ENCODE measurements at regions not wholly inside any gene's neighbourhood (a gene's known extent, or its start where the extent isn't known, plus 50 kb on each side); places are given as distances from the start of the nearest gene placed in this dataset.

DNA sequence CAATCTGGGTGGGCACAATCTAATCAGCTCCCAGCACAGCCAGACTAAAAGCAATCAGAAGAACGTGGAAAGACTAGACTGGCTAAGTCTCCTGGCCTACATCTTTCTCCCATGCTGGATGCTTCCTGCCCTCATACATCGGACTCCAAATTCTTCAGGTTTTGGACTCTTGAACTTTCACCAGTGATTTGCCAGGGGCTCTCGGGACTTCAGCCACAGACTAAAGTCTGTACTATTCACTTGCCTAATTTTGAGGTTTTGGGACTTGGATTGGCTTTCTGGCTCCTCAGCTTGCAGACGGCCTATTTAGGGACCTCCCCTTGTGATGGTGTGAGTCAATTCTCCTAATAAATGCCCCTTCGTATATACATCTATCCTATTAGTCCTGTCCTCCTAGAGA lies 66.6 kb upstream of the SOX21 start:
- in situ Hi-C loops (cut with HindIII; ENCODE audit: low pct_unique_long_range_greater_than_20kb, low sequenced_read_pairs), result no loop called here
- DNase-seq (ENCODE audit: low read depth, low spot score), result no peak

DNA sequence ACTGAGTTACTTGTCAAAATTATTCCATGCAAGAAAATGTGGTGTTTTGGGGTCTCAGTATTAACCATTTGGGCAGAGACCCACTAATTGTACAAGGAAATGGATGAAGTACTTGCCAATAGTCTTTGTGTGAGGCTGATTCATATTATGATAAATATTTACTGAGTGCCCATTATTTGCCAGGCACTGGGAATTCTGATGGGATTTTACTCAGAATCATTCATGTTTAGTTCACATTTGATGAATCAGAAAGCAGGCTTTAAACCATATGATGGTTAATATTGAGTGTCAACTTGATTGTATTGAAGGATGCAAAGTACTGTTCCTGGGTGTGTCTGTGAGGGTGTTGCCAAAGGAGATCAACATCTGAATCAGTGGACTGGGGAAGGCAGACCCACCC lies 66.2 kb upstream of the SOX21 start:
- in situ Hi-C loops (cut with HindIII; ENCODE audit: low pct_unique_long_range_greater_than_20kb, low sequenced_read_pairs), result no loop called here
- DNase-seq (ENCODE audit: low read depth, low spot score), result no peak

DNA sequence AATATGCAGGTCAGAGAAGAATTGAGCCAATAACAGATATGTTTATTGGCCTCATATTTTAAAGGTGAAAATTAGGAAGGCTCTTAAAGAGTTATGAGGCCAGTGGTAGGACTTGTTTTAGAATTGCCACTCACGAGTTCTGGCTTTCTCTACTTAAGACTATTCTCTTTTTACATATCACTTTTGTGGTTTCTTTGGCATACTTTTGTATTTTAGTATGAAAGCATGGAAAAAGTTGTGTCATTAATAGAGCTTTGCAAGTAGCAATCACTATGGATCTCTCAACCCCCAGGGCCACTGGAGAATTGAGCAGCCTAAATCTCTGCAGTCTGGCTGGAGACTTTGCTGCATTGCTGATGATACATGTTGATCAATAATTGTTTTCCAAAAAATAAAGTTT lies 64.6 kb upstream of the SOX21 start:
- DNase-seq (ENCODE audit: low read depth, low spot score), result no peak
- in situ Hi-C loops (cut with HindIII; ENCODE audit: low pct_unique_long_range_greater_than_20kb, low sequenced_read_pairs), result no loop called here

DNA sequence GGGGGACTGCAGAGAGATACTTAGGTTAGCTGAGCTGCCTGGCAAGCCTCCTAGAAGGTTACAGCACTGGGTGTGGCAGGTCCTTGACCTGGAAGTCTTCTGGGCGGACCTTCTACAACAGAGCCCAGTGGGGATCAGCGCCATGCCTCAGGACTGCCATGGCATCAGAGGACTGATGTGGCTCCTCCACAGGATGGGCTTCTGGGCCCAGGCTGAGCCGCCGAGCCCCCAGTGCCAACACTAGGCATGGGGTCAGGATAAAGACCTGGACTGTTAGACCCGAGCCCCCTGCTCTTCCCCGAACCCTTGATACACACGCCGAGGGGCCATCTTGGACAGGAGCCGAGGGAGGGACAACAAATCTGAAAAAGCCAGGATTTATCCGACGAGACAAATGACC lies 64.0 kb upstream of the SOX21 start:
- in situ Hi-C loops (cut with HindIII; ENCODE audit: low pct_unique_long_range_greater_than_20kb, low sequenced_read_pairs), result no loop called here
- DNase-seq (ENCODE audit: low read depth, low spot score), result no peak

DNA sequence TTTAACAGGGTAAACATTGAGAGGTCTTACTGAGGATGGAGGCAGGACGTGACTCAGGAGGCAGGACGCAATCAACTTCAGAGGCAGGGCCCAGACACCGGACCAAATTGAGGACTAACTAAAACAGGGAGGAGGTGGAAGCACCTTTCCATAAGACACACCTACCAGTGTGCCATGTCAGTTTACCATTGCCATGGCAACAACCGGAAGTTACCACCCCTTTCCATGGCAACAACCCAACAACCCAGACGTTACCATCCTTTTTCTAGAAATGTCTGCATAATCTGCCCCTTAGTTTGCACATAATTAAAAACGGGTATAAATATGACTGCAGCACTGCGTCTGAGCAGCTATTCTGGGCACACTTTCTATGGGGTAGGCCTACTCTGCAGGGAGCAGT lies 53.5 kb upstream of the SOX21 start:
- peak; percentile 5 for DNase-seq (ENCODE audit: low read depth, low spot score)
- in situ Hi-C loops (cut with HindIII; ENCODE audit: low pct_unique_long_range_greater_than_20kb, low sequenced_read_pairs), result no loop called here

DNA sequence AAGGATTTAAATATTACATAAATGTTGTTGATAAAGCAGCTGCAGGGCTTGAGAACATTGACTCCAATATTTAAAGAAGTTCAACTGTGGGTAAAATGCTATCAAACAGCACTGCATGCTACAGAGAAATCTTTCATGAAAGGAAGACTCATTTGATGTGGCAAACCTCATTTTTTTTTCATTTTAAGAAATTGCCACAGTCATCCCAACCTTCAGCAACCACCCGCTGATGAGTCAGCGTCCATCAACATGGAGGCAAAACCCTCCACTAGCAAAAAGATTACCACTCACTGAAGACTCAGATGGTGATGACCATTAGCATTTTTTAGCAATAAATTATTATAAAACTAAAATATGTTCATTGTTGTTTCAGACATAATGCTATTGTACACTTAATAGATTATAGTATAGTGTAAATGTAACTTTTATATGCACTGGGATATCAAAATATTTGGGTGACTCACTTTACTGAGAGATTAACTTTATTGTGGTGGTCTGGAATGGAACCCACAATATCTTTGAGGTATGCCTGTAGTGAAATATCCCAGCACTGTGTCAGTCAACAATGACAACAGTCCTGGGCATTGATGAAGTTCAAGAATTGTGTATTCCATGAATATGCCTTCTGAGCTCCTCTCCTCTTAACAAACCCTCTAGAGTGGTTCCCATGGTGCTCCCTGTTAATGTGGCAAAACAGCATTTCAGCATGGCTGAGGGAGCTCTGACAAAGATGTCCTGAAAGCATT lies 52.4 kb upstream of the SOX21 start:
- no peak for DNase-seq (ENCODE audit: low read depth, low spot score)
- in situ Hi-C loops (cut with HindIII; ENCODE audit: low pct_unique_long_range_greater_than_20kb, low sequenced_read_pairs), result no loop called here

All from SK-MEL-5 (cell line).